ENCODE measurements at regions not wholly inside any gene's neighbourhood (a gene's known extent, or its start where the extent isn't known, plus 50 kb on each side); places are given as distances from the start of the nearest gene placed in this dataset.
"Not testable (repeated sequence)": the region's sequence is repeated elsewhere in the genome, so short reads cannot be mapped to it uniquely, and the experiment has no call there.

DNA sequence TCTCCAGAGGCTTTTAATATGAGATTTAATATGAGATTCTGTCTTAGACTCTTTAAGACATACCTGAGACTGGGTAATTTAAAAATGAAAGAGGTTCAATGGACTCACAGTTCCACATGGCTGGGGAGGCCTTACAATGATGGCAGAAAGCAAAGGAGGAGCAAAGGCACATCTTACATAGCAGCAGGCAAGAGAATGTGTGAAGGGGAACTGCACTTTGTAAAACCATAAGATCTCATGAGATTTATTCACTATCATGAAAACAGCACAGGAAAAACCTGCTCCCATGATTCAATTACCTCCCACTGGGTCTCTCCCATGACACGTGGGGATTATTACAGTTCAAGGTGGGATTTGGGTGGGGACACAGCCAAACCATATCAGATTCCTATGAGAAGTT lies 79.2 kb upstream of the DTNBP1 start:
- not testable (repeated sequence) for DNase-seq (ENCODE audit: low read depth)

DNA sequence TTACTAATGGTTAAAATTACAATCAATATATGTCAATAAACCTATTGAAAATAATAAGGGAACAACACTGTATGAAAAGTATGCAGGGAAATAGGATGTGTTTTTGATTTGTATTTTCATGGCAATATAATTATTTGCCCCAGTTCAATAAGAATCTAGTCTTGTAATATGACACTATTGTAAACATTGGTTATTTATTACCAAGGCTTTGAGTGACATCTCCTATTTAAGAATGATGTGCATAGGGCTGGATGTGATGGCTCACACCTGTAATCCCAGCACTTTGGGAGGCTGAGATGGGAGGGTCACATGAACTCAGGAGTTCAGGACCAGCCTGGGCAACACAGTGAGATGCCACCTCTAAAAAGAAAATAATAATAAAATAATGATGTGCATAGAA lies 78.6 kb upstream of the DTNBP1 start:
- DNase-seq (ENCODE audit: low read depth) = no peak

DNA sequence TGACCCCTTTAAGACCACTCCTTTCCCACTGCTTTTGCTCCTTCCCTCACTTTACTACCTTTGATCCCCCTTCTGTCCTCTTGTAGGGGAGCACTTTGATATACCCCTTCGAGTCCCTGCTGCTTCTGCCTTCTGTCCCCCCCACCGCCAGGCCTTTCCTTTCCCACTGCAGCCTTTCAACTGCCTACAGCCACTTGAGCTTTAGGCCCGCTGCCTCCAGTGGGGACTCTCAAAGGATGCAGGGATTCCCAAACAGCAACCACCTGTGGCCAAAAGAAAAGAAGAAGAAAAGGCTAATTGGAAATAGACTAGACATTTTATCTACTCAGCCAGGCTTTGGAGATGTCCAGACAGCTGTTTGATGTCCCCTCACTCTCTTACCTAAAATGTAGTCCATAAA lies 77.0 kb upstream of the DTNBP1 start:
- DNase-seq (ENCODE audit: low read depth) = no peak

DNA sequence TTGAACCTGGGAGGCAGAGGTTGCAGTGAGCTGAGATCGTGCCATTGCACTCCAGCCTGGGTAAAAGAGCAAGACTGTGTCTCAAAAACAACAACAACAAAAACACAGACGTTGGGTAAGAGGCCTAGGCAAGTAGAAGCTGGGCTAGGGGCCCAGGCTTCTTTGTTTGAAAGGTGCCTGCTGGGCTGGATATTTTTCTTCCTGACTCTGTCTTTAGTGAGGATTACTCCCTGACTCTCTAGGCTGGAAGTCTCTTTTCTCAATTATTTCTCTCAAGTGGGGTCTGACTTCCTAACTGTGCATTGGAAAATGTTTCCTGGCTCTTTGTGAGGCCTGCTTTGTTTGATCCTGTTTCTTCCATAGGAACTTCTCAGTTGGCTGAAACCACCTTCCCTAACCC lies 76.5 kb upstream of the DTNBP1 start:
- no peak for DNase-seq (ENCODE audit: low read depth)

DNA sequence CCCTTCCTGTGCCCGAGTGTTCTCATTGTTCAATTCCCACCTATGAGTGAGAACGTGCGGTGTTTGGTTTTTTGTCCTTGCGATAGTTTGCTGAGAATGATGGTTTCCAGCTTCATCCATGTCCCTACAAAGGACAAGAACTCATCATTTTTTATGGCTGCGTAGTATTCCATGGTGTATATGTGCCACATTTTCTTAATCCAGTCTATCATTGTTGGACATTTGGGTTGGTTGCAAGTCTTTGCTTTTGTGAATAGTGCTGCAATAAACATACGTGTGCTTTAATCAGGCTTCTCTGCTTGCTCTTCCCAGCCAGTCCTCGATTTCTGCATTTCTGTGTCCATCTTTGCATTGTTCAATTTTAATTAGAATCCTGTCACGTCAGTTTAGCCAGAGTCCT lies 75.4 kb upstream of the DTNBP1 start:
- not testable (repeated sequence) for DNase-seq (ENCODE audit: low read depth)

DNA sequence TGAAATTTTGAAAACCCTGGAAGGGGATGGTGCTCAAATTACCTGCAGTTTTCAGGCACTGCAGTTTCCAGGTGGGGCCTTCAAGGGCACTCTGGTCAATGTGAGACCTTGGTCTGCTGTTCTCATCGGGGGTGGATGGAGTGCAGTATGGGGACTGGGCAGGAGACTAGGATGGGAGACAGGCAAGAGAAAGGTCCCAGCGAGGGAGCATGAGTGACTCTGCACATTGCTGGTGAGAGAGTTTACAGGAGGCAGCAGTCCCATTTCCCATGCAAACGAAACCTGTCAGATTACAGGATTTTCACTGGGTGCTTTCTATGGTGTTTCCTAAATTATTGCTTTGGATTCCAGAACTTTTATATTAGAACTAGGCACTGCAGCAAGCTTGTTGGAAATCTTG lies 73.5 kb upstream of the DTNBP1 start:
- DNase-seq (ENCODE audit: low read depth) = no peak

DNA sequence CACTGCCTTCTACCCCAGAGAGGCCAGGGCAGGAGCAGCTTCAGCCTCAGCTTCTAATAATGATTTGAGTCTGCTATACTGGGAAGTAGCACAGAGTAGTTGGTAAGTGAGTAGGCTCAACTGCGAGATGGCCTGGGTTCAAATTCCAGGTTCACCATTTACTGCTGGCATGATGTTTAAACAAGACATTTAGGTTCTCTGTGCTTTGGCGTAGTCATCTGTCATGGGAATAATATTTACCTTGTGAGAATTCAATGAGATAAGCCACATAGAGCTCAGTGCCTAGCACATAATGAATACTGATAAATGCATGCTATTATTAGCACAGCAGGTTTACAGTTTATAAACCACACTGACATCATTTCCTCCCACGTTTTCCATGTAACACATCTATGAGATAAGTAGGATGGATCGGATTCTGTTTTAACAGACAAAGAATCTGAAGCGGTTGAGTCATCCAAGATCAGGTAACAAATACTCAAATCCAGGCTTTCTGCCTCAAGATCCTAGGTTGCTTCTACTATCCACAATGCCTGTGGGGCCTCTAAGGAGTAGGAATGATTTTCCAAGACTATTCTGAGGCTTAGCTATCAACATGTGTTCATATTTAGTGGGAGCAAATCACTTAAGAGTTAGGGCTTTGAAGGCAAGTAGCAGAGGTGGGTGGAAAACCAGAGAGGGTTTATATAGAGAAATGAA lies 72.9 kb upstream of the DTNBP1 start:
- peak; percentile 4 for DNase-seq (ENCODE audit: low read depth)

DNA sequence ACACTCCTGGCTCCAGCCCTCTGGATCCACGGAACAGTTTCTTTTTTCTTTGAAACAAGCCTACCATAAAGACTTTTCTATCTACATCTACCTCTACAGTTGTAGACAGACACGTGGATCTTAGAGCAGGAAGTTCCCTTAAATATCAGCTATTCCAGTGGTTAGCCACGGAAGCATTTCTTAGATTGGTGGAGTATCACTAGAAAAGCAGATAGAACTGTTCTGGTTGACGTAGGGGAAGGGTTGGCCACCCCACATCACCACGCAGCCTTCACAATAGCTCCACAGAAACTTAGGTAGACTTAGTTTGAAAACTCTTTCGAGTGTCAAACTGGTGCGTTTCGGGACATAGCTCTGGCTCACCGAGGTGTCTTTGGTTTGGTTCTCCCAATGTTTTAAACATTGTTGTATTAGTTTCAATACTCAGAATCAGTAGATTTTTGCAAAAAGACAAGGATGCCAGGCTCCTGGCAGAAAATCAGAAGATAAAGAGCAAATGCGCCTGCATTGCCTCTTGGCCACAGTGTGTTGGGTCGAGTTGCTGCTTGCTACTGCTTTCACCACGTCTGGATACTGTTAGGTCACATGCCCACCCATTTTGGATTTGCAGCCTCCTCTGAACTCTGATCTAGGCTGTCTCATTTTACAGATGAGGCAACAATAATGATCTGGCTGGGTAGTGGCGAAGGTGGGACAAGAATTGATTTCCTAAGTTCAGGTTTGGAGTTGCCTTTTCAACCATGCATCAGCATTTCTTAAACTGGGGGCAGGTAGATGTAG lies 71.5 kb upstream of the DTNBP1 start:
- no peak for DNase-seq (ENCODE audit: low read depth)

DNA sequence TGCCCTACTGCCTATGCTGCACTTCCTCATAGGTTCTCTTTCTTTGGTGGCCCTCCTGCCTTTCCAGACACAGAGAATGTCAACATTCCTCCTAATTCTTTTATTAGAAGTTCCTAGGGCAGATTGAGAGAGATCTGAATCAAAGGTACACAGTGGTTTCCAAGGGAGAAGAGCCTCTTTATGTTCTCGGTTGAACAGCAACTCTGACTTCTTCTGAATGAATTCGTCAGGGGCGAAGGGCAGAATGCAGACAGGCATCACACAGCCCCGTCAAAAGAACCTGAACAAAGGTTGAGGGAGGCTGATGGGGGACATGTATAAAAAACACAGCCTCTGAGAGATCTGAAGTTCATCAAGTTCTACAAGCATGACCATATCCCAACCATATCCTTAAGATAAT lies 68.1 kb upstream of the DTNBP1 start:
- no peak for DNase-seq (ENCODE audit: low read depth)

DNA sequence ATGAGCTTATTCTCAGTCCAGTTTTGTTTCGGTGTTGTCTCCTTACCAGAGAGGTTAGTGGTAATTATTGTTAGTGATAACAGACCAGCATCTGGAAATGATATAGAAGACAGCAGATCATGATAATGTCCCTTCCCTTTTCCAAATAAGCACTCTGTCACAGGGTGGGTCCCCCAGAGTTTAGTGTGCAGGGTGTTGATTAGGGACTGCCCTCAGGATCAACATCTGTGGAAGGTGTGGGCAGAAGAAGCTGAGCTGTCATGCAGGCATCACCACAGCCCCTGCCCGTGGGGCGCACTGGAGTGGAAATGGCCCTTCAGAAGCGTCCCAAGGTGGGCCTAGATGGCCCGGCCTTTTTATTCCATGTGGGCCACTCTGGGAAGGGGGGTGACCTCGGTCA lies 67.6 kb upstream of the DTNBP1 start:
- DNase-seq (ENCODE audit: low read depth) = no peak

DNA sequence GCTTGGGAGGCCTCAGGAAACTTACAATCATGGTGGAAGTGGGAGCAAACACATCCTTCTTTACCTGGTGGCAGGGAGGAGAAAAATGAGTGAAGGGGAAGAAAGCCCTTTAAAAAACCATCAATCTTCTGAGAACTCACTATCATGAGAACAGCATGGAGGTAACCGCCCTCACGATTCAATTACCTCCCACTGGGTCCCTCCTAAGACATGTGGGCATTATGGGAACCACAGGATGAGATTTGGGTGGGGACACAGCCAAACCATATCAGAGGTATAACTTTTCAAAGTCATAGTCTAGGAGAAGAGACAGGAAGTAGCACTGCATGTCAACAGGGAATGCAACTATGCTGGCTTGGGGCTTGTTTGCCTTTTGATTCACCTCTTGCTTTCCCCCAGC lies 59.9 kb upstream of the DTNBP1 start:
- DNase-seq (ENCODE audit: low read depth) = no peak

DNA sequence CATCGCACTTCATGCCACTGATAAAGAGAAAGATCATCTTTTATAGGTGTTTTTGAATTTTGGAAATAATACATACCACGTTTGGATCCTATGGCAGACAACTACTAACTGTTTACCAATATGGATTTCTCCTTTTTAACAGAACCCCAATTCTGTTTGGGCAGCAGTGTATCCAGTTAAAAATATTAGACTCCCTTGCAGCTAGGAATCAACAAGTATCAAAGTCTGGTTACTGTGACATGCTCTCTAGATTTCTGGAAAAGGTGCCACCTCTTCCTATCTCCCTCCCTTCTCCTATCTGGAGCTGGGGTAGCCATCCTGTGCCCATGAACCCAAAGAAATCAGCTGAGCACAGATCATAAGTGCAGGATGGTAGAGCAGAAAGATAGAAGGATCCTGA lies 54.1 kb upstream of the DTNBP1 start:
- DNase-seq (ENCODE audit: low read depth) = no peak

DNA sequence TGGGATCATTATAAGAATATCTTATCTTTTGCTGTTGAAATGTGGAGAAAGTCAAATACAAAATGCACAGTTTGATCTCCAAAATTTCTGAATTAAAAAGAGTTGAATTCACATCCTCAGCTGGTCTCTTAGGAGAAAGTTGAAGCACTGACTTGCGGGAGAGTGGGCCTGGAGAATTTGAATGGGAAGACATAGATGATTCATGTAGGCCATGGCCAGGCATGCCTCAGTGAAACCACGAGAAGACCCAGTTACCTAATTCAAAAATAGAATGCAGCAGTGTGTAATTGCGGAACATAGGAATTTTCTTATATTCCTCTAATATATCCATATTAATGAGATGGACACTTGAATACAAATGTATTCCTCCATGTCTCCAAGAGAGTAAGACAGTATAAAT lies 53.0 kb upstream of the DTNBP1 start:
- peak; percentile 9 for DNase-seq (ENCODE audit: low read depth)

DNA sequence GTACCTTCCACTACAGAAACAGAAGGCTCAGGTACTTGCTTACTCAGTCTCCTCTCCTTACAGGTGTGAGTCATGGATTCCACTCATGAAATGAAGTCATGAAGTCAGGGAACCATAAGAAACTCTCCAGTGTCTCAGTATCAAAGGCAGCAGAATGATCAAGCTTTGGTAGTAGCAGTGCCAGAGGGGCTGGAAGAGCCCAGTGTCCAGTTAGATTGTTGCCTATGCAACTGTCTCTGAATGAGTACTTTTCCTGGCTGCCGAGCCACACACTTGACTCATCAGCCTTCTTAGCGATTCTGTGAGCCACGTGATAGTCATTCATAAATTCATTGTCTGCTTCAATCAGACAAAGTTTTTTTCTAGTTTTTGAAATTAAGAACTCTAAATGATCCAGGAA lies 52.2 kb upstream of the DTNBP1 start:
- peak; percentile 16 for DNase-seq (ENCODE audit: low read depth)

DNA sequence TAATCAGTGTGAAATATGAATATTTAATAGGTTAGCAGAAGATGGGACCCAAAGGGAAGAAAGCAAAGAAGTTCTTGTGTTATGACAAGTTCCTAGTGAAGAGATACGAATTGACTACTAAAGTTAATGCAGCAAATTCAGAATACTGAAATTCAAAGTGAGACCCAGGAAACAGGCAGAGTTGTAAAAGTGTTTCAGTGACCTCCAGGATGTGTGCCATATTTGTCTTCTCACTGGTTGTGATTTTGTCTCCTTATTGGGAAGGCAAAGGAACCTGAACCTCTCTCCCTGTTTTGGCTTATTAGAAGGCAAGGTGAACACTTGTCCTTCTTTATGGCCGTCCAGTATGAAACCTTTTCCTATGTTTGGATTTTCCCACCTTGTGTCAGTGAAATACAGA lies 51.8 kb upstream of the DTNBP1 start:
- no peak for DNase-seq (ENCODE audit: low read depth)

DNA sequence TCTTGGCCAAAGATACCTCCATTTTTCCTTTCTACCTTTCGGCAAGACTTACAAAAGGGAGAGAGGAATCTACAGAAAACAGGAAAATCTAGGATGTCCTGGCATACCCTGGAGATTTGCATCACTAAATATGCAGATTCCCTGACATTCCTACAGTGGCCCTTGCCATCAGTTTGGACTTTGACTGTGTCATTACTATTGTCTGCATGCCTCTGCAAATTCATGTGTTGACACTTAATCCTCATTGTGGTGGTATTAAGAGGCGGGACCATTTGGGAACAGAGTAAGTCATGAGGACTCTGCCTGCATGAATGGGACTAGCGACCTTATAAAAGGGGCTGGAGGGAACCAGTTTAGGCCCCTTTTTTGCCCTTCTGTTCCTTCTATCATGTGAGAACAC lies 50.5 kb upstream of the DTNBP1 start:
- DNase-seq (ENCODE audit: low read depth) = no peak

DNA sequence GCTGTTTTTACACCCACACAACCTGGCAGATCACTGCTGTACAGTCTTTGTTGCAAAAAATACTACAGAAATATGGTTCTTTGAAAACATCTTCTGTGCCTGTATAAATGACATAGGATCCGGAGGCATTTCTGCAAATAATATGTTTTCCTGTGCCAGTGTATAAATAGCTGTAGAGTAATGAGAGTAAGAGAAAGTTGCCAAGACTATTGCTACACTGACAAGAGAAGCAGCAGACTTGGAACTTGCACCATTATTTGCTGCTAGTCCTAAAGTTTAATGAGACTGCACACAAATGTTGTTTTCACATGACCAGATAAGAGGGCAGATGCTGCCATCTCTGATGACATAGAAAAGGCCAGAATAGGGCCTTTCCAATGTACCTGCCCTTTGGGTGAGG lies 50.0 kb upstream of the DTNBP1 start:
- DNase-seq (ENCODE audit: low read depth) = no peak
